Psoas muscle (tissue), 7 donors: ENCODE measurements at regions not wholly inside any gene's neighbourhood (a gene's known extent, or its start where the extent isn't known, plus 50 kb on each side); places are given as distances from the start of the nearest gene placed in this dataset.

Source experiments
- ATAC-seq, 4 donors: fragments of 200-7000 bp; cut with Tn5 transposase; one replicate each; pipeline ENCODE4 v1.9.1; 2020; ENCODE audit warnings: moderate library complexity in 3 of 4, mild to moderate bottlenecking in 2 of 4
- DNase-seq, 2 donors: peaks; one replicate each; pipeline ENCODE4 v3.0.0-alpha.2; 2020
- H3K27ac ChIP-seq: fragments of 200-600 bp; one replicate; pipeline ENCODE4 v1.8.0; 2022
- H3K27me3 ChIP-seq, 3 donors: fragments of 200-600 bp in 1 of 3; one replicate each; pipeline versions ENCODE4 v1.6.1 to v1.8.0; 2013 to 2022; ENCODE audit warnings: low read length in 2 of 3, mild to moderate bottlenecking in 2 of 3, moderate library complexity in 1 of 3; ENCODE audit not compliant: insufficient read depth in 3 of 3
- H3K36me3 ChIP-seq, 2 donors: fragments of 200-600 bp in 1 of 2; one replicate each; pipeline versions ENCODE4 v1.6.1 to v1.8.0; 2013 to 2022; ENCODE audit warnings: low read depth in 1 of 2, mild to moderate bottlenecking in 1 of 2, moderate library complexity in 1 of 2; ENCODE audit not compliant: insufficient read depth in 1 of 2
- H3K4me1 ChIP-seq: fragments of 200-600 bp; one replicate; pipeline ENCODE4 v1.8.0; 2022
- H3K4me3 ChIP-seq: fragments of 200-600 bp; one replicate; pipeline ENCODE4 v1.8.0; 2022; ENCODE audit warnings: mild to moderate bottlenecking
- H3K9me3 ChIP-seq: fragments of 200-600 bp; one replicate; pipeline ENCODE4 v1.8.0; 2022
- CTCF ChIP-seq: fragments of 200-600 bp; IDR thresholded peaks from one replicate; pipeline ENCODE4 v1.8.0; 2022; ENCODE audit warnings: antibody characterized with exemption
- WGBS, 3 donors: extraction: QIAGEN DNeasy Blood & Tissue Kit; methylation state at CpG; one replicate each; pipeline versions ENCODE4 v1.1.6 to v1.1.7; 2013; 5-methylcytosine and 5-hydroxymethylcytosine counted together
- intact Hi-C, 2 donors: fragments of 100-400 bp; cut with DNase I; formaldehyde crosslinking; loops; one replicate each; pipeline versions ENCODE4 v1.11.0 to v1.14.2; 2022
- donor health status: healthy with polysubstance abuse.
- donor health status: DM: no; HTN: no; CAD: no; lungs with moderate emphysema.
- donor health status: Bipolar disorder and iron deficiency.
- donor health status: healthy.
- donor health status: DM: yes; HTN: yes; CAD: no.
- donor health status: DM: no; HTN: no; CAD: no.
- donor health status: DM: yes; HTN: yes; CAD: no.

GRCh38 chr3:162141272-162141791 is 644.7 kb downstream of the OTOL1 start:
- DNase-seq: no peak
- TF ChIP-seq CTCF: no peak
- Histone ChIP-seq H3K27me3 (no peaks in the 10 kb centered on the region), H3K9me3 (no peaks in the 10 kb centered on the region), H3K4me3 (no peak overlapping the region), H3K4me1 (no peaks in the 10 kb centered on the region), H3K27ac (no peak overlapping the region), H3K36me3 (no peaks in the 10 kb centered on the region)
- ATAC-seq: no peak
- intact Hi-C loops: no loop called here
- WGBS, 3 donors: 24 to 30% (median 26%) methylated on average over 2 of the region's 2 CpGs

- H3K9me3 ChIP-seq: no peaks in the 10 kb centered on the region
- no peak overlapping the region for H3K4me3 ChIP-seq
- H3K4me1 ChIP-seq: no peaks in the 10 kb centered on the region
- intact Hi-C loops: no loop called here
- DNase-seq (no peak), ATAC-seq (no peak)
- H3K36me3 ChIP-seq: no peaks in the 10 kb centered on the region
- no peaks in the 10 kb centered on the region for H3K27me3 ChIP-seq
- no peak overlapping the region for H3K27ac ChIP-seq
- no peak for TF ChIP-seq CTCF
- WGBS, 3 donors: 92 to 98% (median 92%) methylated on average over 2 of the region's 2 CpGs
Measured at GRCh38 chr3:162142511-162142910, 645.9 kb downstream of the OTOL1 start.

- intact Hi-C loops: no loop called here
- ATAC-seq: no peak
Measured at GRCh38 chr3:162143180-162143579, 646.6 kb downstream of the OTOL1 start.

GRCh38 chr3:162147996-162148395 is 651.4 kb downstream of the OTOL1 start:
- Histone ChIP-seq H3K4me3 (no peak overlapping the region), H3K27me3 (no peaks in the 10 kb centered on the region), H3K27ac (no peak overlapping the region), H3K9me3 (no peaks in the 10 kb centered on the region), H3K36me3 (no peaks in the 10 kb centered on the region), H3K4me1 (no peaks in the 10 kb centered on the region)
- DNase-seq: no peak
- no peak for ATAC-seq
- 16 to 28% (median 27%) methylated on average over 1 of the region's 1 CpG for WGBS, 3 donors
- TF ChIP-seq CTCF: no peak
- intact Hi-C loops: no loop called here

More at GRCh38 chr3:162143180-162143579, 646.6 kb downstream of the OTOL1 start:
- Histone ChIP-seq H3K36me3 (no peaks in the 10 kb centered on the region), H3K27me3 (no peaks in the 10 kb centered on the region), H3K27ac (no peak overlapping the region), H3K9me3 (no peaks in the 10 kb centered on the region), H3K4me3 (no peak overlapping the region), H3K4me1 (no peaks in the 10 kb centered on the region)
- no peak for TF ChIP-seq CTCF
- no peak for DNase-seq

- intact Hi-C loops: no loop called here
- DNase-seq (no peak), ATAC-seq (no peak)
- no peaks in the 10 kb centered on the region for H3K9me3 ChIP-seq
- H3K4me1 ChIP-seq: no peaks in the 10 kb centered on the region
- TF ChIP-seq CTCF: no peak
- H3K36me3 ChIP-seq: no peaks in the 10 kb centered on the region
- H3K27ac ChIP-seq: no peak overlapping the region
- H3K4me3 ChIP-seq: no peak overlapping the region
- no peaks in the 10 kb centered on the region for H3K27me3 ChIP-seq
Measured at GRCh38 chr3:162150790-162151189, 654.2 kb downstream of the OTOL1 start.
